Bronchial epithelial cell (primary cell): ENCODE measurements at regions not wholly inside any gene's neighbourhood (a gene's known extent, or its start where the extent isn't known, plus 50 kb on each side); places are given as distances from the start of the nearest gene placed in this dataset.
"Not testable (repeated sequence)": the region's sequence is repeated elsewhere in the genome, so short reads cannot be mapped to it uniquely, and the experiment has no call there.

Experiments used
- DNase-seq: peaks from one replicate; pipeline ENCODE4 v3.0.0-alpha.2; 2010; ENCODE audit warnings: low read depth
- FAIRE-seq: peaks from 2 replicates; lab custom pipeline; 2011; peaks lifted over from hg19 to GRCh38; lab: Jason Lieb, UNC
- H3K27me3 ChIP-seq: 2 replicates; pipeline ENCODE4 v1.5.1; 2011; ENCODE audit warnings: low read length; ENCODE audit not compliant: control insufficient read depth, insufficient read depth
- H3K36me3 ChIP-seq: 2 replicates; pipeline ENCODE4 v1.5.1; 2011; ENCODE audit warnings: low read length; ENCODE audit not compliant: control insufficient read depth, insufficient read depth
- H3K4me3 ChIP-seq: 2 replicates; pipeline ENCODE4 v1.5.1; 2011; ENCODE audit warnings: mild to moderate bottlenecking, low read depth, low read length, control low read depth
- CTCF ChIP-seq: IDR thresholded peaks from 2 replicates; pipeline ENCODE4 v1.5.1; 2011; ENCODE audit warnings: mild to moderate bottlenecking, moderate library complexity, low read length, control low read depth, inconsistent platforms; ENCODE audit not compliant: insufficient read depth, severe bottlenecking

DNA sequence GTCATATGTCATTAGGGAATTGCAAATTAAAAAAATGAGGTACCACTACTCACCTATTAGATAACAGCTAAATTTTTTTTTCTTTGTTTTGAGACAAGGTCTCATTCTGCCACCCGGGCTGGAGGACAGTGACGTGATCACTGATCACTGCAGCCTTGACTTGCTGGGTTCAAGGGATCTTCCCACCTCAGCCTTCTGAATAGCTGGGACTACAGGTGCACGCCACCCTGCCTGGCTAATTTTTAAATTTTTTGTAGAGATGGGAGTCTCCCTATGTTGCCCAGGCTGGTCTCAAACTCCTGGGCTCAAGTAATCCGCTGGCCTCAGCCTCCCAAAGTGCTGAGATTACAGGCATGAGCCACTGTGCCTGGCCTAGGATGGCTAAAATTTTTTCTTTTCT lies 57.1 kb upstream of the NCOA3 start:
- H3K36me3 ChIP-seq = no peaks in the 10 kb centered on the region
- no peak for FAIRE-seq
- no peak for TF ChIP-seq CTCF

GRCh38 chr20:47445291-47445690 lies 56.4 kb upstream of the NCOA3 start:
- DNase-seq (no peak), FAIRE-seq (no peak)
- Histone ChIP-seq H3K27me3 (no peaks in the 10 kb centered on the region), H3K36me3 (no peaks in the 10 kb centered on the region), H3K4me3 (no peak overlapping the region)
- no peak for TF ChIP-seq CTCF

More for the DNA sequence above, 57.1 kb upstream of the NCOA3 start:
- no peaks in the 10 kb centered on the region for H3K27me3 ChIP-seq
- no peak for DNase-seq
- H3K4me3 ChIP-seq = no peak overlapping the region

- not testable (repeated sequence) for FAIRE-seq, DNase-seq, H3K27me3 ChIP-seq, H3K36me3 ChIP-seq, H3K4me3 ChIP-seq
These were observed 54.1 kb upstream of the NCOA3 start for GRCh38 chr20:47447350-47448296.

DNA sequence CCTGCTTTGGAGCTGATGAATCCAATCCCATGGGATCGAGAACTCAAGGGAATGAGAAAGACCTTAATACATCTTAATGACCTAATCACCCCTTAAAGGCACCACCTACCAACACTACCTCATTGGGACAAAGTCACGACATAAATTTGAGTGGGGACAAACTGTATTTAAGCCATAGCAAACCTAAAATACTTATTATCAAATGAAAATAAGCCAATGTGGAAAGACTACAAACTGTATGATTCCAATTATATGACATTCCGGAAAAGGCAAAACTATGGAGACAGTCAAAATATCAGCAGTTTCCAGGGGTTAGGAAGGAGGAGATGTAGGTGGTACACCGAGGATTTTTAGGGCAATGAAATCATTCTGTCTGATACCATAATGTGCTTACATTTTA lies 53.3 kb upstream of the NCOA3 start:
- DNase-seq (no peak), FAIRE-seq (no peak)
- TF ChIP-seq CTCF = no peak
- no peak overlapping the region for H3K4me3 ChIP-seq
- no peaks in the 10 kb centered on the region for H3K36me3 ChIP-seq
- no peaks in the 10 kb centered on the region for H3K27me3 ChIP-seq

- H3K36me3 ChIP-seq = no peaks in the 10 kb centered on the region
- no peaks in the 10 kb centered on the region for H3K27me3 ChIP-seq
- DNase-seq (no peak), FAIRE-seq (no peak)
- no peak overlapping the region for H3K4me3 ChIP-seq
- no peak for TF ChIP-seq CTCF
These were observed 50.1 kb upstream of the NCOA3 start for GRCh38 chr20:47451602-47451904.
